ENCODE measurements at regions not wholly inside any gene's neighbourhood (a gene's known extent, or its start where the extent isn't known, plus 50 kb on each side); places are given as distances from the start of the nearest gene placed in this dataset.

DNA sequence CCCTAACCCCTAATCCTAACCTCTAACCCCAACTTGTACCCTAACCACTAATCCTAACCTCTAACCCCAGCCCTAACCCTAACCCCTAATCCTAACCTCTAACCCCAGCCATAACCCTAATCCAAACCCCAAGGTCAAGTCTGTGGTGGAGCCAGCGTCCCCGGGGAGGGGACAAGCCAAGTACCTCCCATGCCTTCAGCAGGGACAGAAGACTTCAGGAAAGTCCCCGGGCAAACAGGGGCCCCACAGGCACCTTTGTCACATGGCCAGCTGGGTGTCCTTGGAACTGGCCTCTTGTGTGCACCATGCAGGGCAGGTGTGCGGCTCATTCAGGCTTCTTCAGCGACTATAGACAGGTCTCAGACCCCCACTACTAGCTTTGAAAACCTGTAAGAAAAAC, 555.8 kb downstream of the BRD1 start:
- no peak for TF ChIP-seq POLR2A (IDR thresholded peaks at IDR 0.05)
- TF ChIP-seq, protein P1, sequence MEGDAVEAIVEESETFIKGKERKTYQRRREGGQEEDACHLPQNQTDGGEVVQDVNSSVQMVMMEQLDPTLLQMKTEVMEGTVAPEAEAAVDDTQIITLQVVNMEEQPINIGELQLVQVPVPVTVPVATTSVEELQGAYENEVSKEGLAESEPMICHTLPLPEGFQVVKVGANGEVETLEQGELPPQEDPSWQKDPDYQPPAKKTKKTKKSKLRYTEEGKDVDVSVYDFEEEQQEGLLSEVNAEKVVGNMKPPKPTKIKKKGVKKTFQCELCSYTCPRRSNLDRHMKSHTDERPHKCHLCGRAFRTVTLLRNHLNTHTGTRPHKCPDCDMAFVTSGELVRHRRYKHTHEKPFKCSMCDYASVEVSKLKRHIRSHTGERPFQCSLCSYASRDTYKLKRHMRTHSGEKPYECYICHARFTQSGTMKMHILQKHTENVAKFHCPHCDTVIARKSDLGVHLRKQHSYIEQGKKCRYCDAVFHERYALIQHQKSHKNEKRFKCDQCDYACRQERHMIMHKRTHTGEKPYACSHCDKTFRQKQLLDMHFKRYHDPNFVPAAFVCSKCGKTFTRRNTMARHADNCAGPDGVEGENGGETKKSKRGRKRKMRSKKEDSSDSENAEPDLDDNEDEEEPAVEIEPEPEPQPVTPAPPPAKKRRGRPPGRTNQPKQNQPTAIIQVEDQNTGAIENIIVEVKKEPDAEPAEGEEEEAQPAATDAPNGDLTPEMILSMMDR (IDR thresholded peaks at IDR 0.05): no peak

All from esophagus squamous epithelium (tissue), 4 donors.